ENCODE measurements at regions not wholly inside any gene's neighbourhood (a gene's known extent, or its start where the extent isn't known, plus 50 kb on each side); places are given as distances from the start of the nearest gene placed in this dataset.
"Not testable (repeated sequence)": the region's sequence is repeated elsewhere in the genome, so short reads cannot be mapped to it uniquely, and the experiment has no call there.

GRCh38 chr19:37309834-37310575 is 60.9 kb upstream of the ZNF527 start:
- no peak for ATAC-seq
- H3K27ac ChIP-seq, result no peak overlapping the region
- no peaks in the 10 kb centered on the region for H3K27me3 ChIP-seq
- 61 to 82% methylated on average over 5 to 7 of the region's 7 CpGs for WGBS, 2 donors (ENCODE audit: low coverage in 1 of 2)
- peaks cover 0 to 21% (median 0%) of the 10 kb centered on the region in 3 donors for H3K9me3 ChIP-seq
- no peaks in the 10 kb centered on the region for H3K36me3 ChIP-seq
- H3K4me3 ChIP-seq, result no peak overlapping the region
- peaks cover 0 to 11% (median 7%) of the 10 kb centered on the region in 3 donors for H3K4me1 ChIP-seq
- no peak for TF ChIP-seq EP300 (IDR thresholded peaks at IDR 0.05)
- TF ChIP-seq POLR2A (IDR thresholded peaks at IDR 0.05), result no peak
- no peak for TF ChIP-seq POLR2AphosphoS5 (IDR thresholded peaks at IDR 0.05)
- TF ChIP-seq, protein P1, sequence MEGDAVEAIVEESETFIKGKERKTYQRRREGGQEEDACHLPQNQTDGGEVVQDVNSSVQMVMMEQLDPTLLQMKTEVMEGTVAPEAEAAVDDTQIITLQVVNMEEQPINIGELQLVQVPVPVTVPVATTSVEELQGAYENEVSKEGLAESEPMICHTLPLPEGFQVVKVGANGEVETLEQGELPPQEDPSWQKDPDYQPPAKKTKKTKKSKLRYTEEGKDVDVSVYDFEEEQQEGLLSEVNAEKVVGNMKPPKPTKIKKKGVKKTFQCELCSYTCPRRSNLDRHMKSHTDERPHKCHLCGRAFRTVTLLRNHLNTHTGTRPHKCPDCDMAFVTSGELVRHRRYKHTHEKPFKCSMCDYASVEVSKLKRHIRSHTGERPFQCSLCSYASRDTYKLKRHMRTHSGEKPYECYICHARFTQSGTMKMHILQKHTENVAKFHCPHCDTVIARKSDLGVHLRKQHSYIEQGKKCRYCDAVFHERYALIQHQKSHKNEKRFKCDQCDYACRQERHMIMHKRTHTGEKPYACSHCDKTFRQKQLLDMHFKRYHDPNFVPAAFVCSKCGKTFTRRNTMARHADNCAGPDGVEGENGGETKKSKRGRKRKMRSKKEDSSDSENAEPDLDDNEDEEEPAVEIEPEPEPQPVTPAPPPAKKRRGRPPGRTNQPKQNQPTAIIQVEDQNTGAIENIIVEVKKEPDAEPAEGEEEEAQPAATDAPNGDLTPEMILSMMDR (IDR thresholded peaks at IDR 0.05), result no peak

DNA sequence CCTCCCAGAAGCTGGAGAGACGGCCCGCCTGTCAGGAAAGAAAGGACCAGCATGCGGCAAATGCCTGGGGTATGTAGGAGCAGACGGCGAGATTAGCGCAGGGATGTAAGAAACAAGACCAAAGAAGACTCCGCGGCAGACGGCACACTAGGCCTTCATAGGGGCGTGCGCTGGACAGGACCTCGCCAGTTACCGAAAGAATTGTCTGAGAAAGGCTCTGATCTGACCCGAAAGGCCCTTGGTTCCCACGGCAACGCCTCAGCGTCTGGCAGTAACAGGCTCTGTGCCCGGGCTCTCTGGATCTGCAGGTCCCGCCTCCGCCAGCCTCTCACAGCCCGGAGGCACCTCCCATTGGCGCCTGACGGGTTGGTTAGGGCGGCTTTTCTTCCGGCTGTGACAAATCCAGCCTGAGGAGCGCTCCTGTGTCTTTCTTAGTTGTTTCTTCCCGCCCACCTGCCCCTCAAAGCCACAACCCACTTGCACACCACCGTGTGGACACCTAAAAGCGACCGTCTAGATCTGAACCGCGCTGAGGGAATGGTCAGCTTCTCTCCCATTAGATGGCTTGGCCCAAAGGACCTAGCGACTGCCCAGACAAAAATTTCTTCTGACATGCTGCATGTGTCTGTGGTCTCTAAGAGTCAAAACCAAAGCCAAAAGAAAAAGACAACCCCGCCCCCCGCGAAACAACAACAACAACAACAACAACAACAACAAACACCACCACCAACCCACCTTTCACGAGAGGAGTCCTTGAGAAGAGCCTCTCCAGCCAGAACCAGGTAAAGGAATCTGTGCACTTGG is 58.2 kb upstream of the ZNF527 start:
- peaks cover 0 to 13% (median 0%) of the 10 kb centered on the region in 3 donors for H3K9me3 ChIP-seq
- ATAC-seq, result peak; percentile 77
- H3K4me3 ChIP-seq, result peak overlapping the region; percentile 19 to 47
- H3K4me1 ChIP-seq, result peaks cover 0 to 19% (median 9%) of the 10 kb centered on the region in 3 donors
- WGBS, 2 donors (ENCODE audit: low coverage in 1 of 2), result 0% methylated on average over 16 of the region's 37 CpGs; no CpG with 5 or more reads in 1 of the 2 donors
- H3K36me3 ChIP-seq, H3K27me3 ChIP-seq: not testable (repeated sequence)
- TF ChIP-seq, protein P1 (IDR thresholded peaks at IDR 0.05), result peak in 1 of 4 experiments; percentile 6
- peak overlapping the region; percentile 1 to 77 (median 69) for H3K27ac ChIP-seq

- H3K9me3 ChIP-seq, result peaks cover 0 to 13% (median 0%) of the 10 kb centered on the region in 3 donors
Measured at GRCh38 chr19:37313335-37313627, 57.6 kb upstream of the ZNF527 start.

DNA sequence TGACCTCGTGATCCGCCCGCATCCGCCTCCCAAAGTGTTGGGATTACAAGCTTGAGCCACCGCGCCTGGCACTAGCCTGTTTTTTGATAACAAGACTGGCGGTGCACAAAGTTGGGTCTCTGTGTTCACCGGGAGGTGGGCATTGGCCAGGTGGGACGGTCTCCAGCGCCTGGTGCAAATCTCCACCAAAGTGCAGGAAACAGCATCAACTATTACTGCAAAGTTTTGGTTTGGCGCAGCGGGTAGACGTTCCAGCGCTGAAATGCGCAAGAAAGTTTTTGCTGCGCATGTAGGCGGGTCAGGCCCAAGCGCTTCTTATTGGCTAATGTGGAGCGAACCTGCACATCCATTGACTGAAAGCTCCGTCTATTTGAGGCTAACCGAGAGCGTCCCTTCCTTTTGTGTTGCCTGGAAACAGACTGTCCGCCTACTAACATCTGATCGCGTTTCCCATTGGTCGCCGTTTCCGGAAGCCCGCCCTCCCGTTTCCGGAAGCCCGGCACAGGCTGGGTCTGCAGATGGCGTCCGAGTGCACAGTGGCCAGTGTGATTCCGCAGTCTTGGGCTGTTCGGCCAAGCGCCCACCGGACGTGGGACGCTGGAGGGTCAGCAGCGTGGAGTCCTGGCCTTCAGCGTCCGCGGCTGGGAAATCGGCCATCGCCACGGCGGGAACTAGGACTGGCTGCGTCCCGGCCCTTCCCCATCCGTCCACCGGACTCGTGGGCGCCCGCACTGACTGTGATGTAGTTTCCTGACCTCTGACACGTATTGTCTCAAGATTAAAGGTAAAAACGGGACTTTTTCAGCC is 53.3 kb upstream of the ZNF527 start:
- Histone ChIP-seq H3K36me3 (peaks cover 0 to 8% of the 10 kb centered on the region in 2 donors), H3K4me1 (peaks cover 3 to 57% (median 18%) of the 10 kb centered on the region in 3 donors), H3K4me3 (peak overlapping the region; percentile 76 to 95), H3K27me3 (no peaks in the 10 kb centered on the region), H3K9me3 (peaks cover 0 to 13% (median 0%) of the 10 kb centered on the region in 3 donors), H3K27ac (peak overlapping the region; percentile 85 to 93 (median 92))
- WGBS, 2 donors (ENCODE audit: low coverage in 1 of 2), result 0% methylated on average over 4 to 16 of the region's 57 CpGs
- peak; percentile 99 for ATAC-seq
- TF ChIP-seq EP300 (IDR thresholded peaks at IDR 0.05), result no peak
- TF ChIP-seq, protein P1 (IDR thresholded peaks at IDR 0.05), result peak in 3 of 4 experiments; percentile 37 to 46 (median 45)
- peak; percentile 69 for TF ChIP-seq POLR2AphosphoS5 (IDR thresholded peaks at IDR 0.05)
- TF ChIP-seq POLR2A (IDR thresholded peaks at IDR 0.05), result peak; percentile 56 to 65

More at GRCh38 chr19:37313335-37313627, 57.6 kb upstream of the ZNF527 start:
- Histone ChIP-seq H3K27ac (peak overlapping the region; percentile 1 to 77 (median 69)), H3K4me1 (peaks cover 0 to 20% (median 9%) of the 10 kb centered on the region in 3 donors), H3K27me3 (no peaks in the 10 kb centered on the region), H3K4me3 (peak overlapping the region in 1 of 2 donors; percentile 47), H3K36me3 (no peaks in the 10 kb centered on the region)
- no peak for TF ChIP-seq POLR2A (IDR thresholded peaks at IDR 0.05)
- TF ChIP-seq, protein P1 (IDR thresholded peaks at IDR 0.05), result no peak
- TF ChIP-seq POLR2AphosphoS5 (IDR thresholded peaks at IDR 0.05), result no peak
- no peak for TF ChIP-seq EP300 (IDR thresholded peaks at IDR 0.05)
- ATAC-seq, result no peak
- WGBS, 2 donors (ENCODE audit: low coverage in 1 of 2), result 100% methylated on average over 1 of the region's 1 CpG

DNA sequence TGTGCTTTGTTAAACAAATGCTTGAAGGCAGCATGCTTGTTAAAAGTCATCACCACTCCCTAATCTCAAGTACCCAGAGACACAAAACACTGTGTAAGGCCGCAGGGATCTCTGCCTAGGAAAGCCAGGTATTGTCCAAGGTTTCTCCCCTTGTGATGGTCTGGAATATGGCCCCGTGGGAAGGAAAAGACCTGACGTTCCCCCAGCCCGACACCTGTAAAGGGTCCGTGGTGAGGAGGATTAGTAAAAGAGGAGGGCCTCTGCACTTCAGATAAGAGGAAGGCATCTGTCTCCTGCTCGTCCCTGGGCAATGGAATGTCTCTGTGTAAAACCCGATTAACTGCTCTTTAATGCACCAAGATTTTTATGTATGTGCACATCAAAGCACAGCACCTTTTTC is 49.9 kb upstream of the ZNF527 start:
- 36 to 57% methylated on average over 4 to 5 of the region's 7 CpGs for WGBS, 2 donors (ENCODE audit: low coverage in 1 of 2)
- H3K27me3 ChIP-seq, H3K27ac ChIP-seq, H3K9me3 ChIP-seq, H3K4me3 ChIP-seq, ATAC-seq: not testable (repeated sequence)
- Histone ChIP-seq H3K36me3 (peaks cover 0 to 42% of the 10 kb centered on the region in 2 donors), H3K4me1 (peaks cover 3 to 53% (median 16%) of the 10 kb centered on the region in 3 donors)

Data from gastroesophageal sphincter (tissue), 4 donors.